ENCODE measurements at regions not wholly inside any gene's neighbourhood (a gene's known extent, or its start where the extent isn't known, plus 50 kb on each side); places are given as distances from the start of the nearest gene placed in this dataset.

DNA sequence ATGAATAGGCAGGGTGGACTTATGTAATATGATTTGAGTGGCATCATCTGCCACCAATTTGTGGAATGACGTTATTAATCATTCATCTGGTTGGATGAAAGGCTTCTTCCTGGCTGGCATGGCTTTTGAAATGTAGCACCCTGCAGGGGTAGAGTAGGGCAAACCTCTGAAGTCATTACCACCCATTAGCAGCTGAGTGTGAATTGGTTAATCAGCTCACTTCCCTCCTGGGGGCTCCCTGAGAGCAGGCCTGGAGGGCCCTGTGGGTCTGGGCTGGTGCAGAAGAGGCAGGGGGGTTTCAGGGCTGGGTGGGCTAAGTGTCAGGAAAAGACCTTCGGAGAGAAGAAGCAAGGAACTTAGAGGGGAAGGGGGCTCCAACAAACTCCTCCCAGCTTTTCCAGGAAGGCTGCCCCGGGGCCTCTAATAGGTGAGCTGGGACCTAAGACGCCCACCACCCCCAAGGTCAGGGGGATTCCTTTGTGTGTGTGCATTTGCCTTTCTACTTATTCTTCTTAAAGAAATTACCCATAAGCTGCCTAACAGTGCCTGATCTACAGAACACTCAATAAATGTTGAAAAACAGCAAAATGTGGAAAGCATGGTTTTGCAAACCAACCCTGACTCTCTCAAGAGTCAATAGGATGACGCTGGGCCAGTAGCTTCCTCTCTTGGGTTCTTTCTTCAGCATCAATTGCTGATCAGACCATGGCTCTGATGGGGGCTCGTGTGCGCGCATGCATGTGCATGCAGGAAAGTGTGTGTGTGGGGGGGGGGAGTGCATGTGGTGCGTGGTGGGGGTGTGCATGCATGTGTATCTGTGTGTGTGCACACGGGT lies 49.7 kb upstream of the ZNF516 start:
- Histone ChIP-seq H3K27ac (ENCODE audit: insufficient read depth, low read length) (no peak overlapping the region), H3K18ac (ENCODE audit: low read depth, low read length) (no peak overlapping the region), H2AK9ac (replicated peaks; ENCODE audit: low read depth, low read length, poor library complexity) (no peak overlapping the region), H4K5ac (ENCODE audit: low read depth, low read length) (no peak overlapping the region), H3K23ac (ENCODE audit: low read depth, low read length) (no peak overlapping the region), H3K9ac (ENCODE audit: low read depth, low read length) (no peak overlapping the region), H3K14ac (replicated peaks; ENCODE audit: low read depth, low read length) (no peak overlapping the region), H3K4me2 (ENCODE audit: low read depth, low read length) (no peak overlapping the region), H2BK15ac (ENCODE audit: low read depth, low read length) (no peak overlapping the region), H3K9me1 (ENCODE audit: insufficient read depth, low read length) (0 out of 2 replicates have a peak, but pooled peaks cover 2% of the 10 kb centered on the region), H3K79me1 (ENCODE audit: low read depth in 1 of 2, low read length in 2 of 2) (no peaks in the 10 kb centered on the region), H3K56ac (ENCODE audit: extremely low read depth, insufficient read depth, low read length) (no peak overlapping the region), H3K9me3 (ENCODE audit: control insufficient read depth, insufficient read depth, low read length) (no peaks in the 10 kb centered on the region), H4K20me1 (ENCODE audit: insufficient read depth, low read length) (no peaks in the 10 kb centered on the region), H4K91ac (ENCODE audit: insufficient read depth, low read depth, low read length) (no peak overlapping the region), H3K36me3 (ENCODE audit: control insufficient read depth, insufficient read depth, low read length) (no peaks in the 10 kb centered on the region), H2BK5ac (ENCODE audit: low read depth, low read length, poor library complexity, severe bottlenecking) (no peak overlapping the region), H3K4me3 (ENCODE audit: insufficient read depth, low read depth, low read length) (no peak overlapping the region), H2BK20ac (ENCODE audit: low read depth, low read length) (no peak overlapping the region), H3K27me3 (ENCODE audit: control insufficient read depth, insufficient read depth, low read length) (peaks cover 3% of the 10 kb centered on the region; the same call in 1 of the 2 replicates), H4K8ac (ENCODE audit: low read depth in 2 of 2, low read length in 2 of 2) (no peak overlapping the region), H2AFZ (replicated peaks; ENCODE audit: low read length, poor library complexity) (no peak overlapping the region), H2BK120ac (ENCODE audit: low read depth, low read length) (no peak overlapping the region), H3K4me1 (ENCODE audit: control insufficient read depth, insufficient read depth, low read length) (peaks cover 2% of the 10 kb centered on the region; the same call in 1 of the 2 replicates), H3K4ac (ENCODE audit: low read depth, low read length) (no peak overlapping the region), H2AK5ac (ENCODE audit: low read depth, low read length) (no peak overlapping the region)
- ATAC-seq (ENCODE audit: low read depth), result no peak
- CTCF ChIA-PET, result interaction anchor here (0.5 to 0.6 kb wide), 2 partner anchors 27 to 953 kb away, joined by 3 to 4 read pairs; no protein-coding TSS in a partner anchor
- 100% methylated on average over 1 of the region's 10 CpGs; no CpG with 5 or more reads in 1 of the 2 experiments for WGBS, 2 experiments (ENCODE audit: extremely low coverage in 2 of 2, insufficient read length in 1 of 2)
- in situ Hi-C loops (cut with MboI; ENCODE audit: low sequenced_read_pairs), result no loop called here
- intact Hi-C loops (cut with micrococcal nuclease), result no loop called here
- BruUV-seq (replicated peaks), result no TSS peak
- POLR2A ChIA-PET (ENCODE audit: unreplicated experiment), result interaction anchor here (0.6 kb wide), 1 partner anchor 64 kb away, joined by 6 read pairs; no protein-coding TSS in a partner anchor
- dilution Hi-C loops (cut with HindIII; ENCODE audit: low sequenced_read_pairs, unreplicated experiment), result no loop called here
- DNase-seq, result no peak
- TF ChIP-seq MXI1 (IDR thresholded peaks at IDR 0.05; ENCODE audit: borderline replicate concordance, low read depth, low read length) (no peak), RFX5 (IDR thresholded peaks at IDR 0.05; ENCODE audit: low read depth, low read length) (no peak), MAZ (IDR thresholded peaks at IDR 0.05; ENCODE audit: borderline replicate concordance, low read depth, low read length) (no peak), RAD21 (IDR thresholded peaks at IDR 0.05; ENCODE audit: low read length) (no peak), POLR2A (IDR thresholded peaks at IDR 0.05; ENCODE audit: low read depth, low read length) (no peak), MAFK (IDR thresholded peaks at IDR 0.05; ENCODE audit: low read depth, low read length) (no peak), RCOR1 (IDR thresholded peaks at IDR 0.05; ENCODE audit: insufficient replicate concordance, low read length) (no peak), NFE2L2 (IDR thresholded peaks at IDR 0.05; ENCODE audit: low read depth, low read length) (no peak), CHD1 (IDR thresholded peaks at IDR 0.05; ENCODE audit: low read depth, low read length) (no peak), BHLHE40 (IDR thresholded peaks at IDR 0.05; ENCODE audit: low read depth, low read length) (no peak), SMC3 (IDR thresholded peaks at IDR 0.05; ENCODE audit: low read depth, low read length) (no peak), FOS (IDR thresholded peaks at IDR 0.05; ENCODE audit: low read depth, low read length) (no peak)
- TF ChIP-seq, protein P1, sequence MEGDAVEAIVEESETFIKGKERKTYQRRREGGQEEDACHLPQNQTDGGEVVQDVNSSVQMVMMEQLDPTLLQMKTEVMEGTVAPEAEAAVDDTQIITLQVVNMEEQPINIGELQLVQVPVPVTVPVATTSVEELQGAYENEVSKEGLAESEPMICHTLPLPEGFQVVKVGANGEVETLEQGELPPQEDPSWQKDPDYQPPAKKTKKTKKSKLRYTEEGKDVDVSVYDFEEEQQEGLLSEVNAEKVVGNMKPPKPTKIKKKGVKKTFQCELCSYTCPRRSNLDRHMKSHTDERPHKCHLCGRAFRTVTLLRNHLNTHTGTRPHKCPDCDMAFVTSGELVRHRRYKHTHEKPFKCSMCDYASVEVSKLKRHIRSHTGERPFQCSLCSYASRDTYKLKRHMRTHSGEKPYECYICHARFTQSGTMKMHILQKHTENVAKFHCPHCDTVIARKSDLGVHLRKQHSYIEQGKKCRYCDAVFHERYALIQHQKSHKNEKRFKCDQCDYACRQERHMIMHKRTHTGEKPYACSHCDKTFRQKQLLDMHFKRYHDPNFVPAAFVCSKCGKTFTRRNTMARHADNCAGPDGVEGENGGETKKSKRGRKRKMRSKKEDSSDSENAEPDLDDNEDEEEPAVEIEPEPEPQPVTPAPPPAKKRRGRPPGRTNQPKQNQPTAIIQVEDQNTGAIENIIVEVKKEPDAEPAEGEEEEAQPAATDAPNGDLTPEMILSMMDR (conservative IDR thresholded peaks at IDR 0.05; ENCODE audit: low read depth, low read length), result no peak
- TF ChIP-seq, protein P2, sequence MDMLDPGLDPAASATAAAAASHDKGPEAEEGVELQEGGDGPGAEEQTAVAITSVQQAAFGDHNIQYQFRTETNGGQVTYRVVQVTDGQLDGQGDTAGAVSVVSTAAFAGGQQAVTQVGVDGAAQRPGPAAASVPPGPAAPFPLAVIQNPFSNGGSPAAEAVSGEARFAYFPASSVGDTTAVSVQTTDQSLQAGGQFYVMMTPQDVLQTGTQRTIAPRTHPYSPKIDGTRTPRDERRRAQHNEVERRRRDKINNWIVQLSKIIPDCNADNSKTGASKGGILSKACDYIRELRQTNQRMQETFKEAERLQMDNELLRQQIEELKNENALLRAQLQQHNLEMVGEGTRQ (IDR thresholded peaks at IDR 0.05; ENCODE audit: low read depth, low read length), result no peak
- TF ChIP-seq, protein P3, sequence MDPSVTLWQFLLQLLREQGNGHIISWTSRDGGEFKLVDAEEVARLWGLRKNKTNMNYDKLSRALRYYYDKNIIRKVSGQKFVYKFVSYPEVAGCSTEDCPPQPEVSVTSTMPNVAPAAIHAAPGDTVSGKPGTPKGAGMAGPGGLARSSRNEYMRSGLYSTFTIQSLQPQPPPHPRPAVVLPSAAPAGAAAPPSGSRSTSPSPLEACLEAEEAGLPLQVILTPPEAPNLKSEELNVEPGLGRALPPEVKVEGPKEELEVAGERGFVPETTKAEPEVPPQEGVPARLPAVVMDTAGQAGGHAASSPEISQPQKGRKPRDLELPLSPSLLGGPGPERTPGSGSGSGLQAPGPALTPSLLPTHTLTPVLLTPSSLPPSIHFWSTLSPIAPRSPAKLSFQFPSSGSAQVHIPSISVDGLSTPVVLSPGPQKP (IDR thresholded peaks at IDR 0.05; ENCODE audit: borderline replicate concordance, low read depth, low read length), result no peak

Measured in IMR-90 (cell line).